RWPE1 (cell line): ENCODE measurements at regions not wholly inside any gene's neighbourhood (a gene's known extent, or its start where the extent isn't known, plus 50 kb on each side); places are given as distances from the start of the nearest gene placed in this dataset.

ENCODE experiments used
- CTCF ChIA-PET: fragments of 350-600 bp; sonication (Branson Sonifier 250); formaldehyde crosslinking; extraction: SDS; loops from one replicate; lab custom pipeline; 2021; lab: Yijun Ruan, JAX
- POLR2A ChIA-PET: fragments of 400-600 bp; formaldehyde crosslinking; extraction: SDS; loops from one replicate; lab custom pipeline; 2020; ENCODE audit warnings: antibody characterized with exemption; ENCODE audit not compliant: low non-redundant PET; lab: Yijun Ruan, JAX
- DNase-seq: peaks from one replicate; pipeline ENCODE4 v3.0.0; 2012; ENCODE audit warnings: low spot score
- H3K27ac ChIP-seq: fragments of 450-650 bp; 2 replicates; pipeline ENCODE4 v1.5.1; 2017
- CTCF ChIP-seq: fragments of 450-650 bp; conservative IDR thresholded peaks from 2 replicates; pipeline ENCODE4 v1.5.1; 2017; ENCODE audit warnings: low read depth, mild to moderate bottlenecking

- POLR2A ChIA-PET = no interaction called here
- DNase-seq = no peak
- TF ChIP-seq CTCF = no peak
- no peak overlapping the region for H3K27ac ChIP-seq
- CTCF ChIA-PET = no interaction called here
Measured at GRCh38 chr6:15773806-15774410, 111.1 kb upstream of the DTNBP1 start.

GRCh38 chr6:15770347-15771143 is 107.7 kb upstream of the DTNBP1 start:
- no peak for TF ChIP-seq CTCF
- CTCF ChIA-PET = interaction anchor here (1.1 kb wide), 1 partner anchor 11 kb away, joined by 3 read pairs; no protein-coding TSS in a partner anchor

GRCh38 chr6:15769511-15770018 is 106.7 kb upstream of the DTNBP1 start:
- DNase-seq = no peak
- no peak for TF ChIP-seq CTCF
- no peak overlapping the region for H3K27ac ChIP-seq
- ChIA-PET CTCF (no interaction called here), POLR2A (no interaction called here)

More at GRCh38 chr6:15770347-15771143, 107.7 kb upstream of the DTNBP1 start:
- no peak for DNase-seq
- POLR2A ChIA-PET = no interaction called here
- no peak overlapping the region for H3K27ac ChIP-seq

- DNase-seq = no peak
- ChIA-PET POLR2A (no interaction called here), CTCF (no interaction called here)
- no peak for TF ChIP-seq CTCF
- no peak overlapping the region for H3K27ac ChIP-seq
Measured at GRCh38 chr6:15768999-15769398, 106.2 kb upstream of the DTNBP1 start.

GRCh38 chr6:15763837-15764236 is 101.0 kb upstream of the DTNBP1 start:
- ChIA-PET POLR2A (no interaction called here), CTCF (interaction anchor here (0.7 kb wide), 1 partner anchor 365 kb away, joined by 3 read pairs; the partner anchor contains the start of gene MYLIP)
- TF ChIP-seq CTCF = no peak
- DNase-seq = no peak
- H3K27ac ChIP-seq = no peak overlapping the region

GRCh38 chr6:15763364-15763763 is 100.5 kb upstream of the DTNBP1 start:
- TF ChIP-seq CTCF = no peak
- H3K27ac ChIP-seq = no peak overlapping the region
- DNase-seq = no peak
- POLR2A ChIA-PET = no interaction called here
- CTCF ChIA-PET = no interaction called here
